ENCODE measurements at regions not wholly inside any gene's neighbourhood (a gene's known extent, or its start where the extent isn't known, plus 50 kb on each side); places are given as distances from the start of the nearest gene placed in this dataset.

DNA sequence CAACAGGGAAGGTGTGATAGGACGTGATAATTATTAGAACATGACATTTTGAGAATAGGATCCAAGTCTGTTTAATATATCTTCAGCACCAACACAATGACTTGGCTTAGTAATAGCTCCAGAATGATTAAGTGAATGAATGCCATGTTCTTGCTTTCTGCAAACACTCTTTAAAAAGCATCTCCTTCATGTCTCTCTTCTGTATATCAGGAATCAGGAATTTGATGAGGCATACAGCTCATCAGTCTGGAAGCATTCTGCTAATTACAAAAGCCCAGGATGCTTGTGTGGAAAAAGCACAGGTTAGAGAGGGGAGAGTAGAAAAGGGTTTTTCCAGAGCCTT lies 113.0 kb upstream of the ZNF648 start:
- TF ChIP-seq, protein P1, sequence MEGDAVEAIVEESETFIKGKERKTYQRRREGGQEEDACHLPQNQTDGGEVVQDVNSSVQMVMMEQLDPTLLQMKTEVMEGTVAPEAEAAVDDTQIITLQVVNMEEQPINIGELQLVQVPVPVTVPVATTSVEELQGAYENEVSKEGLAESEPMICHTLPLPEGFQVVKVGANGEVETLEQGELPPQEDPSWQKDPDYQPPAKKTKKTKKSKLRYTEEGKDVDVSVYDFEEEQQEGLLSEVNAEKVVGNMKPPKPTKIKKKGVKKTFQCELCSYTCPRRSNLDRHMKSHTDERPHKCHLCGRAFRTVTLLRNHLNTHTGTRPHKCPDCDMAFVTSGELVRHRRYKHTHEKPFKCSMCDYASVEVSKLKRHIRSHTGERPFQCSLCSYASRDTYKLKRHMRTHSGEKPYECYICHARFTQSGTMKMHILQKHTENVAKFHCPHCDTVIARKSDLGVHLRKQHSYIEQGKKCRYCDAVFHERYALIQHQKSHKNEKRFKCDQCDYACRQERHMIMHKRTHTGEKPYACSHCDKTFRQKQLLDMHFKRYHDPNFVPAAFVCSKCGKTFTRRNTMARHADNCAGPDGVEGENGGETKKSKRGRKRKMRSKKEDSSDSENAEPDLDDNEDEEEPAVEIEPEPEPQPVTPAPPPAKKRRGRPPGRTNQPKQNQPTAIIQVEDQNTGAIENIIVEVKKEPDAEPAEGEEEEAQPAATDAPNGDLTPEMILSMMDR (IDR thresholded peaks at IDR 0.05): no peak
- no peak for TF ChIP-seq EP300 (IDR thresholded peaks at IDR 0.05)
